Skeletal muscle tissue (tissue), 3 donors: ENCODE measurements at regions not wholly inside any gene's neighbourhood (a gene's known extent, or its start where the extent isn't known, plus 50 kb on each side); places are given as distances from the start of the nearest gene placed in this dataset.
"Not testable (repeated sequence)": the region's sequence is repeated elsewhere in the genome, so short reads cannot be mapped to it uniquely, and the experiment has no call there.

ENCODE experiments used
- H3K27ac ChIP-seq: one replicate; pipeline ENCODE4 v1.7.0; 2013; ENCODE audit warnings: mild to moderate bottlenecking, low read depth, low read length, inconsistent platforms
- H3K27me3 ChIP-seq, 3 donors: one replicate each; pipeline ENCODE4 v1.7.0; 2013; ENCODE audit warnings: low read length in 3 of 3; ENCODE audit not compliant: control insufficient read depth in 3 of 3, insufficient read depth in 3 of 3
- H3K36me3 ChIP-seq, 3 donors: one replicate each; pipeline ENCODE4 v1.7.0; 2013; ENCODE audit warnings: low read length in 3 of 3; ENCODE audit not compliant: control insufficient read depth in 3 of 3, insufficient read depth in 3 of 3
- H3K4me1 ChIP-seq, 3 donors: one replicate each; pipeline ENCODE4 v1.7.0; 2013; ENCODE audit warnings: low read length in 3 of 3, mild to moderate bottlenecking in 3 of 3; ENCODE audit not compliant: control insufficient read depth in 3 of 3, insufficient read depth in 3 of 3
- H3K4me3 ChIP-seq, 3 donors: one replicate each; pipeline ENCODE4 v1.7.0; 2013; ENCODE audit warnings: low read length in 3 of 3
- H3K9ac ChIP-seq, 3 donors: one replicate each; pipeline ENCODE4 v1.7.0; 2013; ENCODE audit warnings: low read length in 3 of 3, mild to moderate bottlenecking in 3 of 3, moderate library complexity in 2 of 3, low read depth in 1 of 3
- H3K9me3 ChIP-seq, 3 donors: one replicate each; pipeline ENCODE4 v1.7.0; 2013; ENCODE audit warnings: low read length in 3 of 3; ENCODE audit not compliant: control insufficient read depth in 3 of 3
- donor health status: Osteomylitis.

GRCh38 chr4:167885872-167886271 is 206.5 kb upstream of the ANXA10 start:
- Histone ChIP-seq H3K4me3 (no peak overlapping the region), H3K9ac (no peak overlapping the region), H3K27ac (no peak overlapping the region), H3K36me3 (no peaks in the 10 kb centered on the region), H3K4me1 (no peaks in the 10 kb centered on the region), H3K9me3 (peaks cover 0 to 2% (median 0%) of the 10 kb centered on the region in 3 donors), H3K27me3 (no peaks in the 10 kb centered on the region)

- Histone ChIP-seq H3K4me1 (no peaks in the 10 kb centered on the region), H3K9me3 (peaks cover 0 to 2% (median 0%) of the 10 kb centered on the region in 3 donors), H3K9ac (no peak overlapping the region), H3K4me3 (no peak overlapping the region), H3K27me3 (no peaks in the 10 kb centered on the region), H3K36me3 (no peaks in the 10 kb centered on the region), H3K27ac (no peak overlapping the region)
Measured at GRCh38 chr4:167887726-167888125, 204.6 kb upstream of the ANXA10 start.

GRCh38 chr4:167890226-167890625 is 202.1 kb upstream of the ANXA10 start:
- Histone ChIP-seq H3K27me3 (no peaks in the 10 kb centered on the region), H3K4me1 (no peaks in the 10 kb centered on the region), H3K27ac (no peak overlapping the region), H3K36me3 (no peaks in the 10 kb centered on the region), H3K9ac (no peak overlapping the region), H3K9me3 (peaks cover 0 to 2% (median 0%) of the 10 kb centered on the region in 3 donors), H3K4me3 (no peak overlapping the region)

- H3K9ac ChIP-seq, result no peak overlapping the region
- no peaks in the 10 kb centered on the region for H3K27me3 ChIP-seq
- H3K36me3 ChIP-seq, result no peaks in the 10 kb centered on the region
- no peak overlapping the region for H3K27ac ChIP-seq
- no peak overlapping the region for H3K4me3 ChIP-seq
- H3K9me3 ChIP-seq, result no peaks in the 10 kb centered on the region
- no peaks in the 10 kb centered on the region for H3K4me1 ChIP-seq
Measured at GRCh38 chr4:167893531-167893930, 198.8 kb upstream of the ANXA10 start.

GRCh38 chr4:167896260-167896659 is 196.1 kb upstream of the ANXA10 start:
- H3K9ac ChIP-seq, H3K4me1 ChIP-seq, H3K9me3 ChIP-seq, H3K36me3 ChIP-seq, H3K4me3 ChIP-seq, H3K27ac ChIP-seq, H3K27me3 ChIP-seq: not testable (repeated sequence)

GRCh38 chr4:167897116-167897515 is 195.2 kb upstream of the ANXA10 start:
- Histone ChIP-seq H3K27ac (no peak overlapping the region), H3K36me3 (no peaks in the 10 kb centered on the region), H3K9ac (no peak overlapping the region), H3K4me1 (no peaks in the 10 kb centered on the region), H3K27me3 (no peaks in the 10 kb centered on the region), H3K4me3 (no peak overlapping the region), H3K9me3 (no peaks in the 10 kb centered on the region)

- no peaks in the 10 kb centered on the region for H3K36me3 ChIP-seq
- H3K9ac ChIP-seq, result no peak overlapping the region
- no peaks in the 10 kb centered on the region for H3K27me3 ChIP-seq
- no peaks in the 10 kb centered on the region for H3K9me3 ChIP-seq
- no peaks in the 10 kb centered on the region for H3K4me1 ChIP-seq
- H3K4me3 ChIP-seq, result no peak overlapping the region
- no peak overlapping the region for H3K27ac ChIP-seq
Measured at GRCh38 chr4:167903291-167903721, 189.0 kb upstream of the ANXA10 start.

GRCh38 chr4:167906851-167907250 is 185.5 kb upstream of the ANXA10 start:
- no peak overlapping the region for H3K4me3 ChIP-seq
- H3K27ac ChIP-seq, result no peak overlapping the region
- no peaks in the 10 kb centered on the region for H3K4me1 ChIP-seq
- no peaks in the 10 kb centered on the region for H3K9me3 ChIP-seq
- no peak overlapping the region for H3K9ac ChIP-seq
- no peaks in the 10 kb centered on the region for H3K27me3 ChIP-seq
- H3K36me3 ChIP-seq, result no peaks in the 10 kb centered on the region

GRCh38 chr4:167908816-167909215 is 183.5 kb upstream of the ANXA10 start:
- Histone ChIP-seq H3K36me3 (no peaks in the 10 kb centered on the region), H3K9ac (no peak overlapping the region), H3K27me3 (no peaks in the 10 kb centered on the region), H3K4me3 (no peak overlapping the region), H3K4me1 (no peaks in the 10 kb centered on the region), H3K9me3 (no peaks in the 10 kb centered on the region), H3K27ac (no peak overlapping the region)

- H3K36me3 ChIP-seq, H3K27me3 ChIP-seq, H3K4me3 ChIP-seq: not testable (repeated sequence)
Measured at GRCh38 chr4:167912535-167912934, 179.8 kb upstream of the ANXA10 start.

GRCh38 chr4:167918077-167918476 is 174.3 kb upstream of the ANXA10 start:
- H3K27ac ChIP-seq, result no peak overlapping the region
- no peak overlapping the region for H3K4me3 ChIP-seq
- H3K4me1 ChIP-seq, result no peaks in the 10 kb centered on the region
- no peaks in the 10 kb centered on the region for H3K27me3 ChIP-seq
- no peaks in the 10 kb centered on the region for H3K36me3 ChIP-seq
- H3K9me3 ChIP-seq, result peaks cover 0 to 3% (median 0%) of the 10 kb centered on the region in 3 donors
- H3K9ac ChIP-seq, result no peak overlapping the region

More at GRCh38 chr4:167912535-167912934, 179.8 kb upstream of the ANXA10 start:
- H3K4me1 ChIP-seq, H3K27ac ChIP-seq, H3K9ac ChIP-seq, H3K9me3 ChIP-seq: not testable (repeated sequence)
